Skeletal muscle satellite cell (primary cell): ENCODE measurements at regions not wholly inside any gene's neighbourhood (a gene's known extent, or its start where the extent isn't known, plus 50 kb on each side); places are given as distances from the start of the nearest gene placed in this dataset.

Source experiments
- H3K27me3 ChIP-seq: 2 replicates; pipeline ENCODE4 v1.7.0; 2013; ENCODE audit warnings: low read length; ENCODE audit not compliant: control insufficient read depth, insufficient read depth
- H3K36me3 ChIP-seq: 2 replicates; pipeline ENCODE4 v1.7.0; 2013; ENCODE audit warnings: mild to moderate bottlenecking, control low read depth, low read length; ENCODE audit not compliant: insufficient read depth
- H3K4me1 ChIP-seq: 2 replicates; pipeline ENCODE4 v1.7.0; 2013; ENCODE audit warnings: low read length; ENCODE audit not compliant: control insufficient read depth, insufficient read depth
- H3K4me2 ChIP-seq: 2 replicates; pipeline ENCODE4 v1.7.0; 2013; ENCODE audit warnings: mild to moderate bottlenecking, low read length
- H3K4me3 ChIP-seq: 2 replicates; pipeline ENCODE4 v1.7.0; 2013; ENCODE audit warnings: low read length
- H3K9ac ChIP-seq: 2 replicates; pipeline ENCODE4 v1.7.0; 2013; ENCODE audit warnings: mild to moderate bottlenecking, low read depth, low read length, moderate library complexity
- H3K9me3 ChIP-seq: replicated peaks from 2 replicates; pipeline ENCODE4 v1.7.0; 2013; ENCODE audit warnings: mild to moderate bottlenecking, control low read depth, low read length

DNA sequence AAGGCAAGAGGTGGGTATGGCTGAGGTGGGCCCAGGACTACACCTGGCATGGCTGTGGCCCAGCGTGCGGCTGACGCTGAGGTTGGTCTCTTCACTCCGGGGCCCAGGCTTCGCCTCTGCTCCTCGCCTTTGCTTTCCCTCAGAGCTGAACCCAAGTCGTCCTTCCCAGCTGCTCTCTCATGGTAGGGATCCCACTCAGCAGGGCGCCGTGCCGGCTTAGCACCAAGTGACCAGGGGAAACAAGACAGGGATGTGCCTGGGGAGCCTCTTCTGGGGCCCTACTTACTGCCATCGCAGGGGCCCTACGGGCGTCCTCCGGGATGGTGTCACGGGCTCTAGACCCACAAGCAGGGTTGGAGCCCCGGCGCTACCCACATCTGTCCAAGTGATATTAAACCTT lies 138.1 kb upstream of the ALKAL2 start:
- Histone ChIP-seq H3K9ac (no peak overlapping the region), H3K4me1 (no peaks in the 10 kb centered on the region), H3K27me3 (no peaks in the 10 kb centered on the region), H3K9me3 (peaks cover 9% of the 10 kb centered on the region), H3K36me3 (no peaks in the 10 kb centered on the region), H3K4me3 (no peak overlapping the region), H3K4me2 (no peak overlapping the region)

DNA sequence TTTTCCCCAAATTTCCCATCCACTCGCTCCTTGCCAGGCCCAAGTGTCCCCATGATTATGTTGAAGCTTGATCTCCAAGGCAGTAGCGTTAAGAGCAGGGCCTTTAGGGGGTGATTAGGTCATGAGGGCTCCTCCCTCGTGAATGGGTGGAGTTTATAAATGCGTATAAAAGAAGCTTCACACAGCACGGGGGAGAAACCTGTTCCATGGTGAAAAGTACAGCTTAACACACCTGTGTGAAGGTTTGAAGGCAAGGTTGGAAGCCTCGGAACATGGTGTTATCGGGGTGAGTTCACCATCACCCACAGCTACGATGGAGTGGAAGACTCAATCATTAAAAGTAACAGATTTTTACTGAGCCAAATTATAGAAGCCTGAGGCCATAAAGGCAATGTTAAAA lies 137.4 kb upstream of the ALKAL2 start:
- Histone ChIP-seq H3K4me3 (no peak overlapping the region), H3K9ac (no peak overlapping the region), H3K4me2 (no peak overlapping the region), H3K36me3 (no peaks in the 10 kb centered on the region), H3K27me3 (no peaks in the 10 kb centered on the region), H3K4me1 (no peaks in the 10 kb centered on the region), H3K9me3 (peaks cover 9% of the 10 kb centered on the region)

GRCh38 chr2:424306-425171 lies 136.6 kb upstream of the ALKAL2 start:
- H3K27me3 ChIP-seq, result no peaks in the 10 kb centered on the region
- no peaks in the 10 kb centered on the region for H3K4me1 ChIP-seq
- no peak overlapping the region for H3K4me2 ChIP-seq
- H3K9me3 ChIP-seq, result peaks cover 6% of the 10 kb centered on the region
- no peak overlapping the region for H3K9ac ChIP-seq
- H3K4me3 ChIP-seq, result no peak overlapping the region
- no peaks in the 10 kb centered on the region for H3K36me3 ChIP-seq

DNA sequence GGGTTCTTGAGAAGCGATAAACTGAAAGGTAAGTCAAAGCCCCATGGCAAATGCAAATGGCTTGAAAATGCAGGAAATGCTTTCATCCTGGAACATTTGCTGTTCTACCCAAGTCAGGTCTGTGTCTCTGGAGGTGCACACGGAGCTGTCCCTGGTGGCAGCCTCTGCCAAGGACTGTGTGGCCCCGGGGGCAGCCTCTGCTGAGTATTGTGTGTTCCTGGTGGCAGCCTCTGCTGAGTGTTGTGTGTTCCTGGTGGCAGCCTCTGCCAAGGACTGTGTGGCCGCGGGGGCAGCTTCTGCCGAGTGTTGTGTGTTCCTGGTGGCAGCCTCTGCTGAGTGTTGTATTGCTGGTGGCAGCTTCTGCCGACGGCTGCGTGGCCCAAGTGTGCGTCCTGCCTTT lies 135.6 kb upstream of the ALKAL2 start:
- Histone ChIP-seq H3K36me3 (no peaks in the 10 kb centered on the region), H3K4me3 (no peak overlapping the region), H3K9ac (no peak overlapping the region), H3K4me2 (no peak overlapping the region), H3K9me3 (peaks cover 5% of the 10 kb centered on the region), H3K27me3 (no peaks in the 10 kb centered on the region), H3K4me1 (no peaks in the 10 kb centered on the region)

- Histone ChIP-seq H3K27me3 (no peaks in the 10 kb centered on the region), H3K4me3 (no peak overlapping the region), H3K9me3 (peaks cover 5% of the 10 kb centered on the region), H3K36me3 (no peaks in the 10 kb centered on the region), H3K4me1 (no peaks in the 10 kb centered on the region), H3K4me2 (no peak overlapping the region), H3K9ac (no peak overlapping the region)
Measured at GRCh38 chr2:422676-423435, 135.0 kb upstream of the ALKAL2 start.

- Histone ChIP-seq H3K27me3 (no peaks in the 10 kb centered on the region), H3K9me3 (peaks cover 5% of the 10 kb centered on the region), H3K36me3 (no peaks in the 10 kb centered on the region), H3K4me2 (no peak overlapping the region), H3K4me1 (no peaks in the 10 kb centered on the region), H3K4me3 (no peak overlapping the region), H3K9ac (no peak overlapping the region)
Measured at GRCh38 chr2:421406-421805, 133.5 kb upstream of the ALKAL2 start.

- no peak overlapping the region for H3K4me2 ChIP-seq
- no peaks in the 10 kb centered on the region for H3K36me3 ChIP-seq
- H3K9ac ChIP-seq, result no peak overlapping the region
- H3K4me3 ChIP-seq, result no peak overlapping the region
- H3K27me3 ChIP-seq, result no peaks in the 10 kb centered on the region
- H3K9me3 ChIP-seq, result no peaks in the 10 kb centered on the region
- no peaks in the 10 kb centered on the region for H3K4me1 ChIP-seq
Measured at GRCh38 chr2:419687-420317, 131.9 kb upstream of the ALKAL2 start.

DNA sequence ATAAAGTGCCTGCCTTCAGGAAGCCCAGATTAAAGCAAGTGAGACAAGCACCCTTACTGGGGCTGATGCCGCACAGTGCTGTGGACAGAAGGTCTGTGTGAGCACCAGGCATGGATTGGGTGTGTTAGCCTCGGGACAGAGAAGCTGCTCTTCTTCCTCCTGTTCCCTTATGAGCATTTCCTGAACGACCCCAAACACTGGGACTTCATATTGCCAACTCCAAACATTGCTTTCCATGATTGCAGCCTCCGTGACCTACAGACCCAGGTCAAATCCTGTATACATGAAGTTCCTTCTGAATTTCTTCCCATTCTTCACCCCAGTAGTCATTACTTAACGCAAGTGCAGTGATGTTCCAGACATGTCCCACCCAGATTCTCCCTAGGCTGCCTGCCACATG lies 129.8 kb upstream of the ALKAL2 start:
- H3K4me2 ChIP-seq, result no peak overlapping the region
- no peak overlapping the region for H3K9ac ChIP-seq
- H3K27me3 ChIP-seq, result no peaks in the 10 kb centered on the region
- no peaks in the 10 kb centered on the region for H3K9me3 ChIP-seq
- H3K4me3 ChIP-seq, result no peak overlapping the region
- no peaks in the 10 kb centered on the region for H3K4me1 ChIP-seq
- no peaks in the 10 kb centered on the region for H3K36me3 ChIP-seq

DNA sequence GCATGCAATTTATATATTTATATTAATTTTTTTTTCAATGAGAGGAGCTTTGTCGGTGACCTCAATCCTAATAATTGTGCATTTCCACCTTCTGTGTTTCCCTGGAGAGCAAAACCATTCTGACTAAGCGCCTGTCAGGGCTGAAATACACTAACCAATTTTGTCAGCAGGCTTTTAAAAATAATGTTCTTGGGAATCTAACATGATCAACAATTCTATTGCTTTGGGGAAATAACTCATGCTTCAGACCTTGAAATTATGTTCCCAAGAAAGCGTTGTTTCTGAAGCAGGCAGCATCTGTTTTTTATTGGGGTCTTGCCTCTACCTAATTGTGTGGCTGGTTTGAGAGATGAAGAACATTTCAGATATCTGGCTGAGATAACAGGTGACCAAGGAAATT lies 129.1 kb upstream of the ALKAL2 start:
- Histone ChIP-seq H3K36me3 (no peaks in the 10 kb centered on the region), H3K9me3 (no peaks in the 10 kb centered on the region), H3K27me3 (no peaks in the 10 kb centered on the region), H3K9ac (no peak overlapping the region), H3K4me3 (no peak overlapping the region), H3K4me1 (no peaks in the 10 kb centered on the region), H3K4me2 (no peak overlapping the region)

- Histone ChIP-seq H3K27me3 (no peaks in the 10 kb centered on the region), H3K4me2 (no peak overlapping the region), H3K9ac (no peak overlapping the region), H3K36me3 (no peaks in the 10 kb centered on the region), H3K9me3 (no peaks in the 10 kb centered on the region), H3K4me3 (no peak overlapping the region), H3K4me1 (no peaks in the 10 kb centered on the region)
Measured at GRCh38 chr2:415986-416610, 128.2 kb upstream of the ALKAL2 start.

GRCh38 chr2:409523-409922 lies 121.6 kb upstream of the ALKAL2 start:
- H3K4me2 ChIP-seq, result no peak overlapping the region
- peaks cover 6% of the 10 kb centered on the region for H3K9me3 ChIP-seq
- H3K4me1 ChIP-seq, result no peaks in the 10 kb centered on the region
- H3K9ac ChIP-seq, result no peak overlapping the region
- no peaks in the 10 kb centered on the region for H3K27me3 ChIP-seq
- H3K36me3 ChIP-seq, result no peaks in the 10 kb centered on the region
- no peak overlapping the region for H3K4me3 ChIP-seq
